Mesothelial cell of epicardium (in vitro differentiated cells): ENCODE measurements at regions not wholly inside any gene's neighbourhood (a gene's known extent, or its start where the extent isn't known, plus 50 kb on each side); places are given as distances from the start of the nearest gene placed in this dataset.

Experiments used
- DNase-seq, 2 experiments: peaks; one replicate each; pipeline ENCODE4 v3.0.0; 2021; ENCODE audit warnings: low spot score in 2 of 2; ENCODE audit not compliant: unreplicated experiment in 2 of 2
- H3K27ac Mint-ChIP-seq: 2 replicates; pipeline ENCODE4 v1.8.0; 2021; ENCODE audit warnings: mixed read lengths
- H3K27me3 Mint-ChIP-seq: 2 replicates; pipeline ENCODE4 v1.8.0; 2021; ENCODE audit warnings: low read depth, mixed read lengths
- H3K36me3 Mint-ChIP-seq: 2 replicates; pipeline ENCODE4 v1.8.0; 2021; ENCODE audit warnings: mixed read lengths
- H3K4me1 Mint-ChIP-seq: 2 replicates; pipeline ENCODE4 v1.8.0; 2021; ENCODE audit warnings: mixed read lengths
- H3K4me3 Mint-ChIP-seq: 2 replicates; pipeline ENCODE4 v1.8.0; 2021; ENCODE audit warnings: mild to moderate bottlenecking, moderate library complexity, mixed read lengths
- H3K9me3 Mint-ChIP-seq: 2 replicates; pipeline ENCODE4 v1.8.0; 2021; ENCODE audit warnings: mixed read lengths
- TF ChIP-seq, protein P1 (sequence below): fragments of 200-600 bp; sonication (generic); IDR thresholded peaks from one replicate; pipeline ENCODE4 v1.5.0; 2021; ENCODE audit warnings: antibody characterized with exemption; ENCODE audit not compliant: unreplicated experiment

DNA sequence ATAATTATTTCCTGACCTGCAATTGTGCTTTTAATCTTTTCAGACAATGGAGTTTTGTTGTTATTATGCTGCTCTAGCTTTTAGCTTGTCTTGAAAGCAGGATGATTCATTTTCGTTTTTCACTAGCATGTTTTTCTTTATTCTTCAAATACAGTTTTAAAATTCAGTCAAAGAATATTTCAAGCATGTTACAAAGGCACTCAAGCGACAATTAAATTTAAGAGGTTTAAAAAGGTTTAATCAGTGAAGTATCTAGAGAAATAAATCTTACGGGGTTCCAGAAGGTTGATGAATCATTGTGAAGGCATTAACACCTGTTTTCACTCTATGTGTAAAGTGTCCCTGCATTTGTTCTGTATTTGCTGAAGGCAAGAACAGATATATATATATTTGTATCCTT is 390.7 kb upstream of the TMEFF2 start:
- Mint-ChIP-seq H3K27ac (no peak overlapping the region), H3K36me3 (peaks cover 1% of the 10 kb centered on the region), H3K4me1 (peaks cover 10% of the 10 kb centered on the region), H3K4me3 (no peak overlapping the region), H3K27me3 (no peaks in the 10 kb centered on the region), H3K9me3 (peaks cover 21% of the 10 kb centered on the region)
- no peak for DNase-seq
- TF ChIP-seq, protein P1, sequence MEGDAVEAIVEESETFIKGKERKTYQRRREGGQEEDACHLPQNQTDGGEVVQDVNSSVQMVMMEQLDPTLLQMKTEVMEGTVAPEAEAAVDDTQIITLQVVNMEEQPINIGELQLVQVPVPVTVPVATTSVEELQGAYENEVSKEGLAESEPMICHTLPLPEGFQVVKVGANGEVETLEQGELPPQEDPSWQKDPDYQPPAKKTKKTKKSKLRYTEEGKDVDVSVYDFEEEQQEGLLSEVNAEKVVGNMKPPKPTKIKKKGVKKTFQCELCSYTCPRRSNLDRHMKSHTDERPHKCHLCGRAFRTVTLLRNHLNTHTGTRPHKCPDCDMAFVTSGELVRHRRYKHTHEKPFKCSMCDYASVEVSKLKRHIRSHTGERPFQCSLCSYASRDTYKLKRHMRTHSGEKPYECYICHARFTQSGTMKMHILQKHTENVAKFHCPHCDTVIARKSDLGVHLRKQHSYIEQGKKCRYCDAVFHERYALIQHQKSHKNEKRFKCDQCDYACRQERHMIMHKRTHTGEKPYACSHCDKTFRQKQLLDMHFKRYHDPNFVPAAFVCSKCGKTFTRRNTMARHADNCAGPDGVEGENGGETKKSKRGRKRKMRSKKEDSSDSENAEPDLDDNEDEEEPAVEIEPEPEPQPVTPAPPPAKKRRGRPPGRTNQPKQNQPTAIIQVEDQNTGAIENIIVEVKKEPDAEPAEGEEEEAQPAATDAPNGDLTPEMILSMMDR = no peak

DNA sequence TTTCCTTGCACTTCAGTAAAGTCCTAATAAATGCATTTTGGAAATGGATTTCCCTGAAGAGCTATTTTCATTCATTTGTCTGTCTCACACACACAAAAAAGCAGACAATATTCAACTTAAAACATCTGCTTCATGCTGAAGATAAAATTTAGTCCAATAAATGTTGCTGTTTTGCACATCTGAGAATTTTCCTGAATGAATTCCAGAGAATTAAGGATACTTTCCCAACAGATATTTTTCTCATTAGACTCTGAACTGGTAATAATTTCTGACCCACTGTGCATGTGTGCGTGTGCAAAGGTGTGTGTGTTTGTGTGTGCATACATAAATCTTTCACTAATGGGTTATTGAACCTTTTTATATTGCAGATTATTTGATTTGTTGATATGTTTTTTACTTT is 390.2 kb upstream of the TMEFF2 start:
- Mint-ChIP-seq H3K9me3 (peaks cover 17% of the 10 kb centered on the region), H3K36me3 (peaks cover 1% of the 10 kb centered on the region), H3K4me1 (peaks cover 10% of the 10 kb centered on the region), H3K27ac (no peak overlapping the region), H3K27me3 (no peaks in the 10 kb centered on the region), H3K4me3 (no peak overlapping the region)
- TF ChIP-seq, protein P1 = no peak
- no peak for DNase-seq

- Mint-ChIP-seq H3K27me3 (no peaks in the 10 kb centered on the region), H3K27ac (no peak overlapping the region), H3K4me3 (no peak overlapping the region), H3K9me3 (no peaks in the 10 kb centered on the region), H3K4me1 (peaks cover 14% of the 10 kb centered on the region), H3K36me3 (no peaks in the 10 kb centered on the region)
- TF ChIP-seq, protein P1 = no peak
- no peak for DNase-seq
Observed at GRCh38 chr2:192579965-192580700, 385.4 kb upstream of the TMEFF2 start.

DNA sequence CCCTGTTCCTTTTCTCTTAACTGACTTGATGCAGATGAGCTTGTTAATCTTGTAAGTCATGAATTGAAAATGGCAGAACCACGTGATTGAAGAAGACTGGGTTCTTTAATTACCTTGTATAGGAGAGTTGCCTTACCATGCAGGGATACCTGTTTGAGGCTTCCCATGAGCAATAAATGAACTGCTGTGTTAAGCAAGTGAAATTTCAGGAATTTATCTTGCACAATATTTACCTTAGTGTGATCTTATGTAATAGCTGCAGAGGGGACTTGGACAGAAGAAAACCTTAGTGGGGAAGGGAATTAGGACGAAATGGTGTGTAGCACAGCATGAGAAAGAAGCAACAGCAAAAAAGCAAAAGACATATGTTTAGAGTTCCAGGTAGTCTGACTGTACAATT is 384.0 kb upstream of the TMEFF2 start:
- no peak for DNase-seq
- no peak overlapping the region for H3K27ac Mint-ChIP-seq
- no peaks in the 10 kb centered on the region for H3K27me3 Mint-ChIP-seq
- TF ChIP-seq, protein P1 = no peak
- H3K4me3 Mint-ChIP-seq = no peak overlapping the region
- peaks cover 8% of the 10 kb centered on the region for H3K4me1 Mint-ChIP-seq
- H3K36me3 Mint-ChIP-seq = no peaks in the 10 kb centered on the region
- peaks cover 5% of the 10 kb centered on the region for H3K9me3 Mint-ChIP-seq

DNA sequence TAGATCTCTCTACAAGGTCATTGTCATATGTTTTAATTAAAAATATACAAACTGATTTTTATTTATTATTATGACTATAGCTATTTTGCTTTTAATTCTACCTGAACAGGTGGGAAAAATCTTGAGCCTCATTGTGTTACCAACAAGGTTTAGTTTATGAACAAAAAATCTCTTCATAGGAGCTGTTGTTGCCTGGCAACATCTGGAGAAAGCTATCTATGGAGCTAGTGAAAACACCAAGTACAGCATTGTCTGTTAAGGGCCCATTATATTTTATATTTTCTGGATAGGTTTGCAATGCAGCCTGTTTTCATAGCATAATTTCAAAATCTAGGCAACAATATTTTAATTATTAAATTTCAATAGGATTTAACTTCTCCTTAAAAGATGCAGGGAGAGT is 383.0 kb upstream of the TMEFF2 start:
- Mint-ChIP-seq H3K4me3 (no peak overlapping the region), H3K9me3 (peaks cover 7% of the 10 kb centered on the region), H3K4me1 (peaks cover 8% of the 10 kb centered on the region), H3K27ac (no peak overlapping the region), H3K27me3 (no peaks in the 10 kb centered on the region), H3K36me3 (no peaks in the 10 kb centered on the region)
- TF ChIP-seq, protein P1 = no peak
- no peak for DNase-seq
